Heart left ventricle (tissue), 13 donors: ENCODE measurements at regions not wholly inside any gene's neighbourhood (a gene's known extent, or its start where the extent isn't known, plus 50 kb on each side); places are given as distances from the start of the nearest gene placed in this dataset.

Source experiments
- POLR2A ChIP-seq, 2 donors: fragments of 450-650 bp; IDR thresholded peaks; one replicate each; pipeline ENCODE4 v1.6.1; 2017; ENCODE audit warnings: antibody characterized with exemption in 2 of 2, mild to moderate bottlenecking in 2 of 2, moderate library complexity in 2 of 2
- TF ChIP-seq, protein P1 (sequence below), 12 donors: fragments of 200-600 bp; sonication (generic) in 4 of 12; IDR thresholded peaks; one replicate each; pipeline versions ENCODE4 v1.5.0 to v1.8.0; 2018 to 2022; ENCODE audit warnings: antibody characterized with exemption in 12 of 12, mild to moderate bottlenecking in 5 of 12
- donor health status: ischemic (EF 13 %, LVEDD 7.1; RV severe dilation, severe dysfunction).
- donor health status: DM: no; HTN: yes; CAD: no.
- donor health status: DM: no; HTN: no; CAD: no.
- donor health status: ischemic (EF 25% LVEDD 6.9; RV normal size, moderate dysfunction).
- donor health status: ischemic (EF 25% LVEDD 5.7; RV mildly dilated, moderate dysfunction).
- donor health status: ischemic (EF 35%, LVEDD 5.7; RV mildly dilated, moderate dysfunction).
- donor health status: nonischemic (EF 11% LVEDD 7.7; RV severe dilation, severe dysfunction).
- donor health status: DM: yes; HTN: yes; CAD: no.
- donor health status: PGD.
- donor health status: ischemic (EF 29% LVEDD 5.4; RV normal size, mild dysfunction).
- donor health status: nonischemic (EF 23%, LVEDD 6.1; RV moderate dilation, normal function).

DNA sequence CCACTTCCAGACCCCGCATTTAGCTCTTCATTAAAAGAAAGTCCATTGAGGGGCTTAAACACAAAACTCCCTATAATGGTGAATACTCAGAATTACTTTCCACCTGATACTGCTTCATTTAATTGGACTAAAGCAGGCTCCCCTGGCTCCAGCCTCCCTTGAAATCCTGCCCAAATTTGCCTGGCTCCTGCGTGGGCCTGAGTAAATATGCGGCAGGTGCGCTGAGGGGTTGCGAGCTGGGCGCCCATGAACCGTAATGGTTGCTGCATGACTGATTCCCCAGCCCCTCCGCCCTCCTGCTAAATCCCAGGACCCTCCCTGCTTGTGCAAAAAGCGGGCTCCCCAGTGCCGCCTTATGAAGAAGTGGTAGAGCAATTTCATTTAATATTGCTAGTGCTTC, 639.7 kb downstream of the BNC2 start:
- no peak for TF ChIP-seq POLR2A (IDR thresholded peaks at IDR 0.05)
- TF ChIP-seq, protein P1, sequence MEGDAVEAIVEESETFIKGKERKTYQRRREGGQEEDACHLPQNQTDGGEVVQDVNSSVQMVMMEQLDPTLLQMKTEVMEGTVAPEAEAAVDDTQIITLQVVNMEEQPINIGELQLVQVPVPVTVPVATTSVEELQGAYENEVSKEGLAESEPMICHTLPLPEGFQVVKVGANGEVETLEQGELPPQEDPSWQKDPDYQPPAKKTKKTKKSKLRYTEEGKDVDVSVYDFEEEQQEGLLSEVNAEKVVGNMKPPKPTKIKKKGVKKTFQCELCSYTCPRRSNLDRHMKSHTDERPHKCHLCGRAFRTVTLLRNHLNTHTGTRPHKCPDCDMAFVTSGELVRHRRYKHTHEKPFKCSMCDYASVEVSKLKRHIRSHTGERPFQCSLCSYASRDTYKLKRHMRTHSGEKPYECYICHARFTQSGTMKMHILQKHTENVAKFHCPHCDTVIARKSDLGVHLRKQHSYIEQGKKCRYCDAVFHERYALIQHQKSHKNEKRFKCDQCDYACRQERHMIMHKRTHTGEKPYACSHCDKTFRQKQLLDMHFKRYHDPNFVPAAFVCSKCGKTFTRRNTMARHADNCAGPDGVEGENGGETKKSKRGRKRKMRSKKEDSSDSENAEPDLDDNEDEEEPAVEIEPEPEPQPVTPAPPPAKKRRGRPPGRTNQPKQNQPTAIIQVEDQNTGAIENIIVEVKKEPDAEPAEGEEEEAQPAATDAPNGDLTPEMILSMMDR (IDR thresholded peaks at IDR 0.05): no peak
